Vagina (tissue), 2 donors: ENCODE measurements at regions not wholly inside any gene's neighbourhood (a gene's known extent, or its start where the extent isn't known, plus 50 kb on each side); places are given as distances from the start of the nearest gene placed in this dataset.

Source experiments
- DNase-seq, 2 donors: peaks; one replicate each; pipeline ENCODE4 v3.0.0-alpha.2; 2017; ENCODE audit errors: extremely low spot score in 2 of 2
- H3K27ac ChIP-seq: fragments of 200-600 bp; sonication (generic); one replicate; pipeline ENCODE4 v1.5.1; 2019
- H3K27me3 ChIP-seq: fragments of 200-600 bp; sonication (generic); one replicate; pipeline ENCODE4 v1.5.1; 2019
- H3K36me3 ChIP-seq, 2 donors: fragments of 200-600 bp; sonication (generic); one replicate each; pipeline ENCODE4 v1.5.1; 2017 to 2019
- H3K4me1 ChIP-seq: fragments of 200-600 bp; sonication (generic); one replicate; pipeline ENCODE4 v1.5.1; 2019
- H3K4me3 ChIP-seq, 2 donors: fragments of 200-600 bp; sonication (generic); 1 replicate in 1 of 2; 2 replicates in 1 of 2; pipeline ENCODE4 v1.5.1; 2016 to 2019
- H3K9me3 ChIP-seq: fragments of 200-600 bp; sonication (generic); one replicate; pipeline ENCODE4 v1.5.1; 2019
- POLR2A ChIP-seq, 2 donors: fragments of 450-650 bp; IDR thresholded peaks; one replicate each; pipeline ENCODE4 v1.6.1; 2017; ENCODE audit warnings: antibody characterized with exemption in 2 of 2, mild to moderate bottlenecking in 2 of 2, moderate library complexity in 2 of 2
- POLR2AphosphoS5 ChIP-seq, 2 donors: sonication (generic); formaldehyde crosslinking; IDR thresholded peaks; one replicate each; pipeline ENCODE4 v1.9.0; 2017; ENCODE audit warnings: antibody characterized with exemption in 2 of 2, mild to moderate bottlenecking in 2 of 2, low read depth in 1 of 2; ENCODE audit not compliant: insufficient read depth in 1 of 2
- intact Hi-C: fragments of 100-400 bp; cut with DNase I; formaldehyde crosslinking; loops from one replicate; pipeline ENCODE4 v1.15.1; 2023
- TF ChIP-seq, protein P1 (sequence below), 3 experiments: fragments of 450-650 bp in 2 of 3; fragments of 200-600 bp in 1 of 3; sonication (generic) in 1 of 3; IDR thresholded peaks; one replicate each; pipeline ENCODE4 v1.5.1; 2017 to 2019; ENCODE audit warnings: antibody characterized with exemption in 3 of 3, mild to moderate bottlenecking in 2 of 3, moderate library complexity in 2 of 3

DNA sequence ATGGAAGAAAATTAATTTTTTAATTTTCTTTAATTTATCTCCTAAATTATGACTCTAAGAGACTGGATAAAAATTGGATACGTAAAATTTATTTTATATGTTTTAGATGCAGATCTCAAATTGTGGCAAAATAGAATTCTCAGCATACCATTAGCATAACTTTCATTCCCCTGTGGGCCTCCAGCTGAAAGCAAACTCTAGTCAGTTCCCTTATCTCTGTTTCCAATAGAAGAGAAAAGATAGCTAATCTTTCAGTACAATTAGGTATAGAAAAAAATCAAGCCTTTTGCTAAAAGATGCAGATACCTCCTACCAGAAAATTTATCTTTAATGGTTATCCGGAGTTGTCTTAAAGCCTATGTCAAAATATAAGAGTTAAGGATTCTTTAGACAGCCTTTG is 1530.6 kb downstream of the EFNA5 start:
- TF ChIP-seq POLR2A (IDR thresholded peaks at IDR 0.05): no peak
- TF ChIP-seq, protein P1, sequence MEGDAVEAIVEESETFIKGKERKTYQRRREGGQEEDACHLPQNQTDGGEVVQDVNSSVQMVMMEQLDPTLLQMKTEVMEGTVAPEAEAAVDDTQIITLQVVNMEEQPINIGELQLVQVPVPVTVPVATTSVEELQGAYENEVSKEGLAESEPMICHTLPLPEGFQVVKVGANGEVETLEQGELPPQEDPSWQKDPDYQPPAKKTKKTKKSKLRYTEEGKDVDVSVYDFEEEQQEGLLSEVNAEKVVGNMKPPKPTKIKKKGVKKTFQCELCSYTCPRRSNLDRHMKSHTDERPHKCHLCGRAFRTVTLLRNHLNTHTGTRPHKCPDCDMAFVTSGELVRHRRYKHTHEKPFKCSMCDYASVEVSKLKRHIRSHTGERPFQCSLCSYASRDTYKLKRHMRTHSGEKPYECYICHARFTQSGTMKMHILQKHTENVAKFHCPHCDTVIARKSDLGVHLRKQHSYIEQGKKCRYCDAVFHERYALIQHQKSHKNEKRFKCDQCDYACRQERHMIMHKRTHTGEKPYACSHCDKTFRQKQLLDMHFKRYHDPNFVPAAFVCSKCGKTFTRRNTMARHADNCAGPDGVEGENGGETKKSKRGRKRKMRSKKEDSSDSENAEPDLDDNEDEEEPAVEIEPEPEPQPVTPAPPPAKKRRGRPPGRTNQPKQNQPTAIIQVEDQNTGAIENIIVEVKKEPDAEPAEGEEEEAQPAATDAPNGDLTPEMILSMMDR (IDR thresholded peaks at IDR 0.05): no peak
- TF ChIP-seq POLR2AphosphoS5 (IDR thresholded peaks at IDR 0.05; ENCODE audit: insufficient read depth in 1 of 2, low read depth in 1 of 2): no peak
- no peaks in the 10 kb centered on the region for H3K27me3 ChIP-seq
- H3K27ac ChIP-seq: no peak overlapping the region
- DNase-seq: no peak
- no peak overlapping the region for H3K4me3 ChIP-seq
- H3K9me3 ChIP-seq: no peaks in the 10 kb centered on the region
- no peaks in the 10 kb centered on the region for H3K4me1 ChIP-seq
- intact Hi-C loops: no loop called here
- no peaks in the 10 kb centered on the region for H3K36me3 ChIP-seq

DNA sequence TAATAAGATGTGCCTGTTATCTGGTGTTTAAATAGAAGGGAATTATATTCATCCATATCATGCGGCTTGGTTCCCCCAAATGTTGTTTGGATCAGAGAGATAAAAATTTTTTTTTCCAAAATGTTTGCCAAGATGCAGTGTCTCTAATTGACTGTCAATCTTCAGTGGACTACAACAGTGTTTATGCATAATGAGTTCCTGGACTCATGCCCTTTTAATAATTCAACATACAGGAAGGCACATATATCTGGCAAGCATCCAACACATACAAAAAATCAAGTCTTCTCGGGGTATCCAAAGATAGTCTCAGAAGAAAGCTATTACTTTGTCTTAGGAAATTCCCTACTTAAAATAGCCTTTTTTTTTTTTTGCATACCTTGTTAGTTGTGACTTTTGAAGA is 1534.7 kb downstream of the EFNA5 start:
- Histone ChIP-seq H3K9me3 (no peaks in the 10 kb centered on the region), H3K4me3 (no peak overlapping the region), H3K4me1 (no peaks in the 10 kb centered on the region), H3K27ac (no peak overlapping the region), H3K27me3 (no peaks in the 10 kb centered on the region), H3K36me3 (no peaks in the 10 kb centered on the region)
- DNase-seq: no peak
- TF ChIP-seq POLR2A (IDR thresholded peaks at IDR 0.05): no peak
- TF ChIP-seq, protein P1 (IDR thresholded peaks at IDR 0.05): no peak
- no peak for TF ChIP-seq POLR2AphosphoS5 (IDR thresholded peaks at IDR 0.05; ENCODE audit: insufficient read depth in 1 of 2, low read depth in 1 of 2)
- intact Hi-C loops: no loop called here

DNA sequence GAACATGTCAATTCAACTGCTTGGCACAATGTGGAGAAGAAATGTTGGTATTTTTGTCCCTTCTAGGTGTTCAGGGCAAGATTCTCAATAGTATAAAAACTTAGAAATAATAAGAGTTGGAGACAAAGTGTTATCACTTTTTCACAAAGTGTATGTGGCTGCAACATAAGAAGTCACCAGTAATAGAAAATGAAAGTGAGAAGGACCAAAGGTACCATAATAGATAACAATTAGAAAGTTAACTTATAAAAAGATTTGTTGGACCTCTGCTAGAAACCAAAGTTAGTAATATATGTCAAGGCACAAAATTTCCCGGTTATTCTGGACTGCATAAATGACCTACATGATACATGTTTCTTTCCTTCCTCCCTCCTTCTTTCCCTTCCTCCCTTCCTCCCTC is 1535.3 kb downstream of the EFNA5 start:
- Histone ChIP-seq H3K4me3 (no peak overlapping the region), H3K27ac (no peak overlapping the region), H3K36me3 (no peaks in the 10 kb centered on the region), H3K4me1 (no peaks in the 10 kb centered on the region), H3K27me3 (no peaks in the 10 kb centered on the region), H3K9me3 (no peaks in the 10 kb centered on the region)
- intact Hi-C loops: no loop called here
- no peak for DNase-seq
- TF ChIP-seq POLR2A (IDR thresholded peaks at IDR 0.05) (no peak), POLR2AphosphoS5 (IDR thresholded peaks at IDR 0.05; ENCODE audit: insufficient read depth in 1 of 2, low read depth in 1 of 2) (no peak)
- TF ChIP-seq, protein P1 (IDR thresholded peaks at IDR 0.05): no peak

DNA sequence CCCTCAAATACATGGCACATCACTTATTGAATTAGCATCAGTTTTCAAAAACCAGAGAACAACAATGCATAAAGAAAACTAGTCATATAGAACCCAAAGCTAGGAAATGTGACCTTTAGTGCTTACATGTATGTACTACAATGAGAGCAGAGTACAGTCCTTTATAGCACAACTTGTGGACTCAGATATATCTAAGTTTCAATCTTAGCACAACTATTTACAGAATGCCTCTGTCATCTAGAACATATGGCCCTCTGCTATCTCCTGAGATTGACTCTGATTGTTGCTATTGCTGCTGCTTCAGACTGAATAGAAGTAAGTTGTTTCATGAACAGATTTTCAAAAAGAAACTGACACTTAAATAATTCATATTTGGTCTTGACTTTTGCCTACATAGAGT is 1536.2 kb downstream of the EFNA5 start:
- DNase-seq: no peak

GRCh38 chr5:106127985-106128384 is 1542.8 kb downstream of the EFNA5 start:
- H3K4me1 ChIP-seq: no peaks in the 10 kb centered on the region
- intact Hi-C loops: no loop called here

More for the DNA sequence above, 1536.2 kb downstream of the EFNA5 start:
- H3K9me3 ChIP-seq: no peaks in the 10 kb centered on the region
- TF ChIP-seq, protein P1 (IDR thresholded peaks at IDR 0.05): no peak
- no peak for TF ChIP-seq POLR2AphosphoS5 (IDR thresholded peaks at IDR 0.05; ENCODE audit: insufficient read depth in 1 of 2, low read depth in 1 of 2)
- TF ChIP-seq POLR2A (IDR thresholded peaks at IDR 0.05): no peak
- no peaks in the 10 kb centered on the region for H3K27me3 ChIP-seq
- intact Hi-C loops: no loop called here
- H3K36me3 ChIP-seq: no peaks in the 10 kb centered on the region
- no peak overlapping the region for H3K27ac ChIP-seq
- H3K4me3 ChIP-seq: no peak overlapping the region
- H3K4me1 ChIP-seq: no peaks in the 10 kb centered on the region

More at GRCh38 chr5:106127985-106128384, 1542.8 kb downstream of the EFNA5 start:
- Histone ChIP-seq H3K27me3 (no peaks in the 10 kb centered on the region), H3K9me3 (no peaks in the 10 kb centered on the region), H3K36me3 (no peaks in the 10 kb centered on the region), H3K4me3 (no peak overlapping the region), H3K27ac (no peak overlapping the region)
- TF ChIP-seq, protein P1 (IDR thresholded peaks at IDR 0.05): no peak
- TF ChIP-seq POLR2A (IDR thresholded peaks at IDR 0.05) (no peak), POLR2AphosphoS5 (IDR thresholded peaks at IDR 0.05; ENCODE audit: insufficient read depth in 1 of 2, low read depth in 1 of 2) (no peak)
- DNase-seq: no peak
